HCT116 (cell line): ENCODE measurements at regions not wholly inside any gene's neighbourhood (a gene's known extent, or its start where the extent isn't known, plus 50 kb on each side); places are given as distances from the start of the nearest gene placed in this dataset.

Experiments
- ATAC-seq: fragments of 200-7000 bp; cut with Tn5 transposase; 2 replicates; pipeline ENCODE4 v1.9.1; 2020; ENCODE audit warnings: mild to moderate bottlenecking, moderate library complexity
- BruUV-seq: library from RNA; stranded (reverse); fragments of 400-500 nt; replicated peaks from 2 replicates; lab custom pipeline; 2021; lab: Mats Ljungman, UMichigan
- CTCF ChIA-PET: fragments of 300-600 bp; sonication (Branson Sonifier 250); formaldehyde crosslinking; loops from one replicate; lab custom pipeline; 2021; ENCODE audit warnings: antibody characterized with exemption; lab: Charles Lee
- POLR2A ChIA-PET: fragments of 300-600, 350-600 bp; sonication (Branson Sonifier 250); formaldehyde crosslinking; loops from one replicate; lab custom pipeline; 2021; ENCODE audit warnings: antibody characterized with exemption; lab: Charles Lee
- RAD21 ChIA-PET, 2 experiments: fragments of 300-600 bp; sonication (Branson Sonifier 250); formaldehyde crosslinking; loops; one replicate each; lab custom pipeline; 2023; ENCODE audit warnings: low total read pairs in 2 of 2; ENCODE audit not compliant: uncharacterized antibody in 2 of 2, unreplicated experiment in 2 of 2, low non-redundant PET in 1 of 2; lab: Charles Lee
- DNase-seq: peaks from one replicate; pipeline ENCODE4 v3.0.0-alpha.2; 2010; ENCODE audit warnings: low read depth, low spot score
- H2AFZ ChIP-seq: fragments of 200-600 bp; shearing (Covaris generic), sonication (generic); 2 replicates; pipeline ENCODE4 v1.6.1; 2017; ENCODE audit warnings: low read depth, mixed run types, mixed read lengths, antibody characterized with exemption, low read length; ENCODE audit not compliant: poor library complexity, severe bottlenecking
- H3K27ac ChIP-seq: 2 replicates; pipeline ENCODE4 v1.5.1; 2012; ENCODE audit warnings: low read depth, low read length
- H3K27me3 ChIP-seq: fragments of 200-600 bp; sonication (generic); 2 replicates; pipeline ENCODE4 v1.6.1; 2016; ENCODE audit warnings: mixed run types, low read length, mixed read lengths; ENCODE audit not compliant: insufficient read depth
- H3K36me3 ChIP-seq, 2 experiments: fragments of 200-500 bp in 1 of 2; fragments of 200-600 bp in 1 of 2; sonication (Bioruptor generic) in 1 of 2; sonication (generic) in 1 of 2; 2 replicates each; pipeline versions ENCODE4 v1.5.1 to v1.6.1; 2014 to 2016; ENCODE audit warnings: low read length in 2 of 2, inconsistent platforms in 1 of 2, mixed read lengths in 1 of 2, mixed run types in 1 of 2; ENCODE audit not compliant: insufficient read depth in 2 of 2, control insufficient read depth in 1 of 2
- H3K4me1 ChIP-seq, 2 experiments: fragments of 200-600 bp in 1 of 2; sonication (generic) in 1 of 2; 2 replicates each; pipeline versions ENCODE4 v1.5.1 to v1.6.1; 2012 to 2017; ENCODE audit warnings: low read length in 2 of 2, inconsistent platforms in 1 of 2, mild to moderate bottlenecking in 1 of 2, mixed read lengths in 1 of 2, mixed run types in 1 of 2, moderate library complexity in 1 of 2; ENCODE audit not compliant: insufficient read depth in 2 of 2, control insufficient read depth in 1 of 2
- H3K4me2 ChIP-seq: fragments of 200-600 bp; sonication (generic); 2 replicates; pipeline ENCODE4 v1.6.1; 2017; ENCODE audit warnings: mixed run types, low read length, mixed read lengths
- H3K4me3 ChIP-seq, 2 experiments: fragments of 200-600 bp in 1 of 2; sonication (generic) in 1 of 2; replicated peaks in 1 of 2; 2 replicates each; pipeline ENCODE4 v1.5.1; 2011 to 2016; ENCODE audit warnings: low read length in 2 of 2, control low read depth in 1 of 2, low read depth in 1 of 2, mild to moderate bottlenecking in 1 of 2, mixed read lengths in 1 of 2, mixed run types in 1 of 2
- H3K79me2 ChIP-seq: fragments of 200-600 bp; sonication (generic); 2 replicates; pipeline ENCODE4 v1.6.1; 2017; ENCODE audit warnings: mild to moderate bottlenecking, mixed run types, low read length, moderate library complexity, mixed read lengths; ENCODE audit not compliant: insufficient read depth
- H3K9ac ChIP-seq: fragments of 200-600 bp; sonication (generic); 2 replicates; pipeline ENCODE4 v1.6.1; 2016; ENCODE audit warnings: low read length, mixed read lengths
- H3K9me2 ChIP-seq: fragments of 200-600 bp; sonication (generic), shearing (Covaris generic); 2 replicates; pipeline ENCODE4 v1.6.1; 2017; ENCODE audit warnings: mixed run types, mild to moderate bottlenecking, moderate library complexity; ENCODE audit not compliant: insufficient read depth
- H3K9me3 ChIP-seq, 2 experiments: fragments of 200-500 bp in 1 of 2; fragments of 200-600 bp in 1 of 2; sonication (Bioruptor generic) in 1 of 2; sonication (generic) in 1 of 2; 2 replicates each; pipeline ENCODE4 v1.6.1; 2014 to 2017; ENCODE audit warnings: low read length in 2 of 2, mixed read lengths in 2 of 2, inconsistent platforms in 1 of 2, low read depth in 1 of 2, mild to moderate bottlenecking in 1 of 2, mixed run types in 1 of 2, moderate library complexity in 1 of 2; ENCODE audit not compliant: control insufficient read depth in 1 of 2, insufficient read depth in 1 of 2
- H4K20me1 ChIP-seq: fragments of 200-600 bp; sonication (generic), shearing (Covaris generic); 2 replicates; pipeline ENCODE4 v1.6.1; 2017; ENCODE audit warnings: mixed run types, mild to moderate bottlenecking, moderate library complexity; ENCODE audit not compliant: insufficient read depth
- CEBPB ChIP-seq: IDR thresholded peaks from 2 replicates; pipeline ENCODE4 v1.6.1; 2012; ENCODE audit warnings: low read depth
- EGR1 ChIP-seq: IDR thresholded peaks from 2 replicates; pipeline ENCODE4 v1.6.1; 2012; ENCODE audit warnings: low read depth
- ELF1 ChIP-seq: IDR thresholded peaks from 2 replicates; pipeline ENCODE4 v1.6.1; 2012; ENCODE audit warnings: low read depth, borderline replicate concordance
- EZH2 ChIP-seq: fragments of 200-600 bp; sonication (generic); IDR thresholded peaks from 2 replicates; pipeline ENCODE4 v1.6.1; 2017; ENCODE audit warnings: antibody characterized with exemption, mixed run types
- FOSL1 ChIP-seq: IDR thresholded peaks from 2 replicates; pipeline ENCODE4 v1.6.1; 2012; ENCODE audit warnings: low read depth
- POLR2AphosphoS5 ChIP-seq: IDR thresholded peaks from 2 replicates; pipeline ENCODE4 v1.6.1; 2011; ENCODE audit warnings: mild to moderate bottlenecking, low read depth, low read length, moderate library complexity
- RAD21 ChIP-seq: IDR thresholded peaks from 2 replicates; pipeline ENCODE4 v1.6.1; 2012; ENCODE audit warnings: low read depth, mild to moderate bottlenecking
- SIN3A ChIP-seq: IDR thresholded peaks from 2 replicates; pipeline ENCODE4 v1.6.1; 2012; ENCODE audit warnings: low read depth
- SP1 ChIP-seq: IDR thresholded peaks from 2 replicates; pipeline ENCODE4 v1.6.1; 2012; ENCODE audit warnings: low read depth
- SRF ChIP-seq: IDR thresholded peaks from 2 replicates; pipeline ENCODE4 v1.6.1; 2012; ENCODE audit warnings: low read depth
- TCF7L2 ChIP-seq: IDR thresholded peaks from 2 replicates; pipeline ENCODE4 v1.7.0; 2011; ENCODE audit warnings: borderline replicate concordance, inconsistent platforms; ENCODE audit not compliant: insufficient read depth, insufficient read length; ENCODE audit errors: extremely low read depth
- ZBTB33 ChIP-seq: IDR thresholded peaks from 2 replicates; pipeline ENCODE4 v1.6.1; 2011; ENCODE audit warnings: mild to moderate bottlenecking, low read length, moderate library complexity; ENCODE audit not compliant: insufficient replicate concordance; ENCODE audit errors: extremely low read depth
- ZFX ChIP-seq: fragments of 450-650 bp; IDR thresholded peaks from 2 replicates; pipeline ENCODE4 v1.6.1; 2017
- ZNF274 ChIP-seq: fragments of 200-500 bp; sonication (Bioruptor generic); IDR thresholded peaks from 2 replicates; pipeline ENCODE4 v1.6.1; 2014; ENCODE audit warnings: mild to moderate bottlenecking, low read depth, low read length, inconsistent platforms
- intact Hi-C: fragments of 100-400 bp; cut with micrococcal nuclease; formaldehyde crosslinking; loops from 2 replicates; pipeline ENCODE4 v1.10.0; 2022
- TF ChIP-seq, protein P1 (sequence below): IDR thresholded peaks from 2 replicates; pipeline ENCODE4 v1.6.1; 2012; ENCODE audit warnings: low read depth
- TF ChIP-seq, protein P2 (sequence below): IDR thresholded peaks from 2 replicates; pipeline ENCODE4 v1.6.1; 2012

DNA sequence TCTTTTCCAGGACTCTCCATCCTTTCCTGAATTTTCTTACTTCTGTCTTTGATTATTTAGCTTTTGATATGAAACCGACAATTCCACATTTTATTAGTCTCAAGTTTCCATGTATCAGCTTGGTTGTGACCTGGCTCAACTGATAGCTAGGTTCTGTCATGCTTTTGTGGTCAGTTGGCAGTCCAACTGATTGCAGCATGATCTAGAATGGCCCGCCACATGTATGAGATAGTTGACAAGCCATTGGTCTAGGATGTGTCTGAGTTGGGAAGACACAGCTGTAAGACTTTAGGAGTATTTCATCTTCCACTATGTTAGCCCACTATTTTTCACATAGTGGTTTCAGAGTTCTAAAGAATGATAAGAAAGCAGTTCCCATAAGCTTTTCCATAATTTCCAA, 117.5 kb upstream of the GRID2 start (continued):
- TF ChIP-seq EGR1 = no peak
- TF ChIP-seq TCF7L2 = no peak
- TF ChIP-seq FOSL1 = no peak
- no peak for TF ChIP-seq ZFX

DNA sequence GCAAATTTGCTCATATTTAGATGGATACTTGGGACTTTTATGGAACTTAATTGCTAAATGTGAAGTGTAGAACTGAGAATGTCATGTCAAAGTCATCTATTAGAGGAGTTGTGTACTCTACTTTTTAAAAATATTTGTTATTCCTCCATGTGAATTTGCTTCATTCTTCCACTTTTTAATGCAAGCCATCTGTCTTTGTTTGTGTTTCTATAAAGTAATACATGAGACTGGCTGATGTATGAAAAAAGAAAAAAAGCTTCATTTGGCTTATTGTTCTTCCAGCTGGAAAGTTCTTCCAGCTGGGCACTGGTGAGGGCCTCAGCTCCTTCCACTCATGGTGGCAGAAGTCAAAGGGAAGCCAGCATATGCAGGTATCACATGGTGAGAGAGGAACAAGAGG, 114.6 kb upstream of the GRID2 start:
- Histone ChIP-seq H2AFZ (no peak overlapping the region), H3K4me2 (no peak overlapping the region), H4K20me1 (no peaks in the 10 kb centered on the region), H3K36me3 (no peaks in the 10 kb centered on the region), H3K9me3 (no peaks in the 10 kb centered on the region), H3K4me1 (no peaks in the 10 kb centered on the region), H3K9ac (no peak overlapping the region), H3K79me2 (no peaks in the 10 kb centered on the region), H3K4me3 (no peak overlapping the region), H3K27ac (no peak overlapping the region)
- ChIA-PET POLR2A (no interaction called here), RAD21 (no interaction called here), CTCF (no interaction called here)
- no TSS peak for BruUV-seq
- ATAC-seq = no peak
- intact Hi-C loops = no loop called here
- TF ChIP-seq SIN3A (no peak), ZFX (no peak), SP1 (no peak), ZBTB33 (no peak), CEBPB (no peak), ZNF274 (no peak), RAD21 (no peak), ELF1 (no peak), EGR1 (no peak), EZH2 (no peak), SRF (no peak), POLR2AphosphoS5 (no peak)
- TF ChIP-seq, protein P1, sequence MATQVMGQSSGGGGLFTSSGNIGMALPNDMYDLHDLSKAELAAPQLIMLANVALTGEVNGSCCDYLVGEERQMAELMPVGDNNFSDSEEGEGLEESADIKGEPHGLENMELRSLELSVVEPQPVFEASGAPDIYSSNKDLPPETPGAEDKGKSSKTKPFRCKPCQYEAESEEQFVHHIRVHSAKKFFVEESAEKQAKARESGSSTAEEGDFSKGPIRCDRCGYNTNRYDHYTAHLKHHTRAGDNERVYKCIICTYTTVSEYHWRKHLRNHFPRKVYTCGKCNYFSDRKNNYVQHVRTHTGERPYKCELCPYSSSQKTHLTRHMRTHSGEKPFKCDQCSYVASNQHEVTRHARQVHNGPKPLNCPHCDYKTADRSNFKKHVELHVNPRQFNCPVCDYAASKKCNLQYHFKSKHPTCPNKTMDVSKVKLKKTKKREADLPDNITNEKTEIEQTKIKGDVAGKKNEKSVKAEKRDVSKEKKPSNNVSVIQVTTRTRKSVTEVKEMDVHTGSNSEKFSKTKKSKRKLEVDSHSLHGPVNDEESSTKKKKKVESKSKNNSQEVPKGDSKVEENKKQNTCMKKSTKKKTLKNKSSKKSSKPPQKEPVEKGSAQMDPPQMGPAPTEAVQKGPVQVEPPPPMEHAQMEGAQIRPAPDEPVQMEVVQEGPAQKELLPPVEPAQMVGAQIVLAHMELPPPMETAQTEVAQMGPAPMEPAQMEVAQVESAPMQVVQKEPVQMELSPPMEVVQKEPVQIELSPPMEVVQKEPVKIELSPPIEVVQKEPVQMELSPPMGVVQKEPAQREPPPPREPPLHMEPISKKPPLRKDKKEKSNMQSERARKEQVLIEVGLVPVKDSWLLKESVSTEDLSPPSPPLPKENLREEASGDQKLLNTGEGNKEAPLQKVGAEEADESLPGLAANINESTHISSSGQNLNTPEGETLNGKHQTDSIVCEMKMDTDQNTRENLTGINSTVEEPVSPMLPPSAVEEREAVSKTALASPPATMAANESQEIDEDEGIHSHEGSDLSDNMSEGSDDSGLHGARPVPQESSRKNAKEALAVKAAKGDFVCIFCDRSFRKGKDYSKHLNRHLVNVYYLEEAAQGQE = no peak
- TF ChIP-seq, protein P2, sequence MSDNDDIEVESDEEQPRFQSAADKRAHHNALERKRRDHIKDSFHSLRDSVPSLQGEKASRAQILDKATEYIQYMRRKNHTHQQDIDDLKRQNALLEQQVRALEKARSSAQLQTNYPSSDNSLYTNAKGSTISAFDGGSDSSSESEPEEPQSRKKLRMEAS = no peak
- TF ChIP-seq, all 23 proteins: peak for 0
- Histone ChIP-seq H3K9me2 (peaks cover 4% of the 10 kb centered on the region; the same call in 1 of the 2 replicates), H3K27me3 (no peaks in the 10 kb centered on the region)
- no peak for DNase-seq
